ENCODE measurements at regions not wholly inside any gene's neighbourhood (a gene's known extent, or its start where the extent isn't known, plus 50 kb on each side); places are given as distances from the start of the nearest gene placed in this dataset.

- TF ChIP-seq FOXP2 (optimal IDR thresholded peaks at IDR 0.05; ENCODE audit: control extremely low read depth, extremely low read length, insufficient read depth) = no peak
- no peak for TF ChIP-seq EZH2 (IDR thresholded peaks at IDR 0.05)
- TF ChIP-seq POLR2AphosphoS5 (IDR thresholded peaks at IDR 0.05; ENCODE audit: borderline replicate concordance, low read depth, low read length) = no peak
- no peak for DNase-seq (ENCODE audit: low read depth, low spot score)
These were observed 53.0 kb upstream of the KITLG start for GRCh38 chr12:88633312-88633711.

GRCh38 chr12:88630561-88630960 lies 50.3 kb upstream of the KITLG start:
- no peak for DNase-seq (ENCODE audit: low read depth, low spot score)
- TF ChIP-seq FOXP2 (optimal IDR thresholded peaks at IDR 0.05; ENCODE audit: control extremely low read depth, extremely low read length, insufficient read depth) (no peak), POLR2AphosphoS5 (IDR thresholded peaks at IDR 0.05; ENCODE audit: borderline replicate concordance, low read depth, low read length) (no peak), EZH2 (IDR thresholded peaks at IDR 0.05) (no peak)
- Histone ChIP-seq H3K27ac (no peak overlapping the region), H3K9ac (ENCODE audit: insufficient read length) (no peak overlapping the region), H3K9me3 (ENCODE audit: low read depth, low read length) (no peaks in the 10 kb centered on the region), H3K4me3 (no peak overlapping the region), H3K36me3 (ENCODE audit: insufficient read depth, low read length) (no peaks in the 10 kb centered on the region)

More at GRCh38 chr12:88633312-88633711, 53.0 kb upstream of the KITLG start:
- Histone ChIP-seq H3K36me3 (ENCODE audit: insufficient read depth, low read length) (no peaks in the 10 kb centered on the region), H3K4me3 (no peak overlapping the region), H3K27ac (no peak overlapping the region), H3K9me3 (ENCODE audit: low read depth, low read length) (no peaks in the 10 kb centered on the region), H3K9ac (ENCODE audit: insufficient read length) (no peak overlapping the region)

All from SK-N-MC (cell line).